Activated naive CD8-positive, alpha-beta T cell treated with anti-CD3 and anti-CD28 coated beads, Interleukin-2, amount 10 ng/mL, durations not matched to agents 7 days and 5 days (primary cell): ENCODE measurements at regions not wholly inside any gene's neighbourhood (a gene's known extent, or its start where the extent isn't known, plus 50 kb on each side); places are given as distances from the start of the nearest gene placed in this dataset.

Experiments used
- ATAC-seq: fragments of 150-1000 bp; cut with Tn5 transposase; one replicate; pipeline ENCODE4 v1.10.0; 2021; ENCODE audit warnings: low read depth, moderate library complexity
- POLR2A ChIA-PET: fragments of 350-600 bp; sonication (Branson Sonifier 250); formaldehyde crosslinking; loops from one replicate; lab custom pipeline; 2021; ENCODE audit warnings: antibody characterized with exemption; lab: Charles Lee
- DNase-seq: peaks from one replicate; pipeline ENCODE4 v3.0.0; 2021
- H3K27ac Mint-ChIP-seq: one replicate; pipeline ENCODE4 v1.8.0; 2022; ENCODE audit warnings: mild to moderate bottlenecking, mixed read lengths
- H3K27me3 Mint-ChIP-seq: one replicate; pipeline ENCODE4 v1.8.0; 2022; ENCODE audit warnings: mild to moderate bottlenecking, moderate library complexity, mixed read lengths
- H3K36me3 Mint-ChIP-seq: one replicate; pipeline ENCODE4 v1.8.0; 2021; ENCODE audit warnings: mild to moderate bottlenecking, mixed read lengths
- H3K4me1 Mint-ChIP-seq: one replicate; pipeline ENCODE4 v1.8.0; 2021; ENCODE audit warnings: mixed read lengths
- H3K4me3 Mint-ChIP-seq: one replicate; pipeline ENCODE4 v1.8.0; 2022; ENCODE audit warnings: mild to moderate bottlenecking, moderate library complexity, mixed read lengths
- H3K9me3 Mint-ChIP-seq: one replicate; pipeline ENCODE4 v1.8.0; 2021; ENCODE audit warnings: mixed read lengths

GRCh38 chr12:115108129-115109100 is 424.4 kb upstream of the TBX3 start:
- Mint-ChIP-seq H3K4me1 (no peaks in the 10 kb centered on the region), H3K4me3 (no peak overlapping the region), H3K27ac (no peak overlapping the region), H3K27me3 (no peaks in the 10 kb centered on the region), H3K36me3 (no peaks in the 10 kb centered on the region), H3K9me3 (peaks cover 1% of the 10 kb centered on the region)
- POLR2A ChIA-PET, result no interaction called here
- ATAC-seq, result no peak
- no peak for DNase-seq

- Mint-ChIP-seq H3K4me1 (no peaks in the 10 kb centered on the region), H3K27ac (no peak overlapping the region), H3K36me3 (no peaks in the 10 kb centered on the region), H3K27me3 (no peaks in the 10 kb centered on the region), H3K4me3 (no peak overlapping the region), H3K9me3 (peaks cover 7% of the 10 kb centered on the region)
- POLR2A ChIA-PET, result no interaction called here
- DNase-seq (no peak), ATAC-seq (no peak)
Measured at GRCh38 chr12:115103884-115104883, 420.2 kb upstream of the TBX3 start.

GRCh38 chr12:115102450-115102849 is 418.5 kb upstream of the TBX3 start:
- H3K4me3 Mint-ChIP-seq, result no peak overlapping the region
- ATAC-seq, result no peak
- POLR2A ChIA-PET, result no interaction called here
- H3K9me3 Mint-ChIP-seq, result peaks cover 7% of the 10 kb centered on the region
- no peaks in the 10 kb centered on the region for H3K4me1 Mint-ChIP-seq
- H3K27me3 Mint-ChIP-seq, result no peaks in the 10 kb centered on the region
- H3K27ac Mint-ChIP-seq, result no peak overlapping the region
- H3K36me3 Mint-ChIP-seq, result no peaks in the 10 kb centered on the region
- DNase-seq, result no peak

GRCh38 chr12:115101520-115101919 is 417.5 kb upstream of the TBX3 start:
- DNase-seq, result no peak
- no peak for ATAC-seq
- H3K9me3 Mint-ChIP-seq, result peaks cover 7% of the 10 kb centered on the region
- H3K27ac Mint-ChIP-seq, result no peak overlapping the region
- no peaks in the 10 kb centered on the region for H3K4me1 Mint-ChIP-seq
- no peaks in the 10 kb centered on the region for H3K27me3 Mint-ChIP-seq
- H3K36me3 Mint-ChIP-seq, result no peaks in the 10 kb centered on the region
- POLR2A ChIA-PET, result no interaction called here
- no peak overlapping the region for H3K4me3 Mint-ChIP-seq

- DNase-seq, result no peak
- no peak for ATAC-seq
- H3K27me3 Mint-ChIP-seq, result no peaks in the 10 kb centered on the region
- no peaks in the 10 kb centered on the region for H3K36me3 Mint-ChIP-seq
- peaks cover 6% of the 10 kb centered on the region for H3K9me3 Mint-ChIP-seq
- H3K27ac Mint-ChIP-seq, result no peak overlapping the region
- POLR2A ChIA-PET, result no interaction called here
- H3K4me1 Mint-ChIP-seq, result no peaks in the 10 kb centered on the region
- H3K4me3 Mint-ChIP-seq, result no peak overlapping the region
Measured at GRCh38 chr12:115097416-115097815, 413.4 kb upstream of the TBX3 start.

GRCh38 chr12:115096588-115097397 is 412.8 kb upstream of the TBX3 start:
- H3K4me3 Mint-ChIP-seq, result no peak overlapping the region
- H3K27me3 Mint-ChIP-seq, result no peaks in the 10 kb centered on the region
- ATAC-seq, result no peak
- H3K36me3 Mint-ChIP-seq, result no peaks in the 10 kb centered on the region
- no peak overlapping the region for H3K27ac Mint-ChIP-seq
- DNase-seq, result no peak
- peaks cover 4% of the 10 kb centered on the region for H3K9me3 Mint-ChIP-seq
- no peaks in the 10 kb centered on the region for H3K4me1 Mint-ChIP-seq
- POLR2A ChIA-PET, result no interaction called here

- Mint-ChIP-seq H3K27me3 (no peaks in the 10 kb centered on the region), H3K4me1 (no peaks in the 10 kb centered on the region), H3K36me3 (no peaks in the 10 kb centered on the region), H3K9me3 (peaks cover 4% of the 10 kb centered on the region), H3K27ac (no peak overlapping the region), H3K4me3 (no peak overlapping the region)
- ATAC-seq (no peak), DNase-seq (no peak)
- POLR2A ChIA-PET, result no interaction called here
Measured at GRCh38 chr12:115095073-115095748, 411.2 kb upstream of the TBX3 start.

- H3K27me3 Mint-ChIP-seq, result no peaks in the 10 kb centered on the region
- H3K27ac Mint-ChIP-seq, result no peak overlapping the region
- ATAC-seq (no peak), DNase-seq (no peak)
- H3K4me1 Mint-ChIP-seq, result no peaks in the 10 kb centered on the region
- no peaks in the 10 kb centered on the region for H3K36me3 Mint-ChIP-seq
- no peak overlapping the region for H3K4me3 Mint-ChIP-seq
- POLR2A ChIA-PET, result no interaction called here
- peaks cover 4% of the 10 kb centered on the region for H3K9me3 Mint-ChIP-seq
Measured at GRCh38 chr12:115094163-115094816, 410.3 kb upstream of the TBX3 start.

GRCh38 chr12:115093261-115093660 is 409.3 kb upstream of the TBX3 start:
- Mint-ChIP-seq H3K9me3 (peaks cover 3% of the 10 kb centered on the region), H3K36me3 (no peaks in the 10 kb centered on the region), H3K27me3 (no peaks in the 10 kb centered on the region), H3K27ac (no peak overlapping the region), H3K4me1 (no peaks in the 10 kb centered on the region), H3K4me3 (no peak overlapping the region)
- DNase-seq, result no peak
- POLR2A ChIA-PET, result no interaction called here
- no peak for ATAC-seq

GRCh38 chr12:115090783-115091182 is 406.8 kb upstream of the TBX3 start:
- Mint-ChIP-seq H3K9me3 (peaks cover 3% of the 10 kb centered on the region), H3K27ac (no peak overlapping the region), H3K4me3 (no peak overlapping the region), H3K4me1 (no peaks in the 10 kb centered on the region), H3K27me3 (no peaks in the 10 kb centered on the region), H3K36me3 (no peaks in the 10 kb centered on the region)
- DNase-seq, result no peak
- POLR2A ChIA-PET, result no interaction called here
- ATAC-seq, result no peak

- no peak overlapping the region for H3K27ac Mint-ChIP-seq
- POLR2A ChIA-PET, result no interaction called here
Measured at GRCh38 chr12:115088995-115089841, 405.2 kb upstream of the TBX3 start.

More at GRCh38 chr12:115088995-115089841, 405.2 kb upstream of the TBX3 start:
- H3K36me3 Mint-ChIP-seq, result no peaks in the 10 kb centered on the region
- H3K27me3 Mint-ChIP-seq, result no peaks in the 10 kb centered on the region
- H3K4me3 Mint-ChIP-seq, result no peak overlapping the region
- H3K9me3 Mint-ChIP-seq, result peaks cover 3% of the 10 kb centered on the region
- DNase-seq (no peak), ATAC-seq (no peak)
- H3K4me1 Mint-ChIP-seq, result no peaks in the 10 kb centered on the region
